ENCODE measurements at regions not wholly inside any gene's neighbourhood (a gene's known extent, or its start where the extent isn't known, plus 50 kb on each side); places are given as distances from the start of the nearest gene placed in this dataset.

DNA sequence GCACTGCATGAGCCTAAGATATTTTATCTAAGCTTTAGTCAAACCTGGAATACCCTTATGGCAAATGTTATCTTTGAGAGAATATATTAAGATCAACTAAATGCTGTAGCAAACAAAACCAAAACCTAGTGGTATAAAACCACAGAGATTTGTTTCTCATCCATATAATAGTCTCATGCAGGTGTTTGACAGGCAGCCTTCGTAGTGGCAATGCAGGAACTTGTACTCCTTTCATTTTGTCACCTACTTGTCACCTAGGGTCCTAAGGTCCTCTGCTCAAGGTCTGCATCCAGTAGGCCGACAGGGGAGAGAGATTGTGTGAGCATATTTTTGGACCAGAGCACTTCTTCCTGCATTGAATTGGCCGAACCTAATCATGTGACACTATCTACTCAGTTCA, 352.6 kb downstream of the GPR37 start:
- DNase-seq, result no peak

DNA sequence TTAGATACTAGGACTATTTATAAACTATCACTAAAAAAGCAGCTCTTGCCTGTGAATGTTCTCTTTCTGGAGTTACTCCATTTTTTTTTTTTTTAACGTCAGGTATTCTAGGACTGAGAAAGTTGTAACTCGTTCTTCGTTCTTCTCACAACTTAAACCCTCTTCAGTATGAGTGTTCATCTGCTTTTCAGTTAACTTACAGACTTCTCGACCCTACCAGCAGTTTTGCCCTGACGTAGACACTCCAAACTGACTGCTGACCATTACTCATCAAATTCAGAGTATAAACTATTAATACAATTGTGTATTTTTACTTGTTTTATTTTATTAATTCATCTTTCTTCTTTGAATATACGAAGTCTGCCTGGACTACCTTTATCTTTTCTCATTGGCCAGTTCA, 353.1 kb downstream of the GPR37 start:
- no peak for DNase-seq

DNA sequence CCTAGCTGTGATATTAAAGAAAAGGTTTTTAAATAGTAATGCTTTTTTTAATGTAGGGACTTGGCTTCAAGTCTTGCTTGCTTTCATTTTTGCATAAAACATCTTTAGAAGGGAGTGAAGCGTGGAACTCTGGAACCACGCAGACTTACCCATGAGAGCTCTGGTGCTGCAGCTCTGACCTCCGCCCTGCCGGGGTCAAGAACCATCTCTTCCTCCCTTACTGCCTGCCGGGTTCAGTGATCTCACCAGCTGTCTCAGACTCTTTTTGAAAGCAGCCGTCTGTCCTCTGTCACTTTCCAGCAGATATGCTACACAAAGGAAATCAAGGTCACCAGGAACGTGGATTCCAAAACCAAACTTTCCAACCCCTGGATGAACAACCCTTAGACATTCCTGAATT, 353.8 kb downstream of the GPR37 start:
- no peak for DNase-seq

DNA sequence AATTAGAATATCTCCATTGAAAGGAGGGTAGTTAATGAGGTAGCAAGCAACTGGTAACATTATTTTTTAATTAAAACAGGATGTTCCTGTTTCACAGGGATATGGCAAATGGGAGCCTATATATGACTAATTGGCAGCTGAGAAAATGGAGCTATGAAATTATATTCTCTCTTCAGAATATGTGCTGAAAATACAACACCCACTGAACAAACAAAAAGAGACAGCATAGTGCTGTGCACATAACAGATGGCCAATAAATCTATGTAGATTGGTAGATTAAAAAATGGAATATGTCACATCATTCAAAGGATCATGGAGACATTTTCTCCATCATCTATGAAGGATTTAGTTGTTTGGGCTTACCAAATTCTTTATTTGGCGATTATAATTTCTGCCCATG, 362.0 kb downstream of the GPR37 start:
- no peak for DNase-seq

DNA sequence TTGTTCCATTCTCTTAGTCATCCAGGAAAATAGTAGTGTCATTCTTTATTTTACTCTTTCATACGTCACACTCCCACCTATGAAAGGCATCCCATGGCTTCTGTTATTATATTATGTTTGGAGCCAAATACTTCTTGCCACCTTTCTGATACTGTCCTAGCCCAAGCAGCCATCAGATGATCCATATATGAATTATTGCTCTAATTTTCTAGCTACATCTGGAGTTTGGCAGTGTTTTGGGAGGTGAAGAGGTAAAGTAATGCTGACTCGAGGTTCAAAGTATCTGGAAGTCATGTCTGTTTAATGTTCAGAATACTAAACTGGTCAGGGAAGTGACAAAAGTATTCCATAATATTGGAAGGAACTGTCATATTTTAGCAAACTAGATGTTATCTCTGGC, 362.5 kb downstream of the GPR37 start:
- no peak for DNase-seq

DNA sequence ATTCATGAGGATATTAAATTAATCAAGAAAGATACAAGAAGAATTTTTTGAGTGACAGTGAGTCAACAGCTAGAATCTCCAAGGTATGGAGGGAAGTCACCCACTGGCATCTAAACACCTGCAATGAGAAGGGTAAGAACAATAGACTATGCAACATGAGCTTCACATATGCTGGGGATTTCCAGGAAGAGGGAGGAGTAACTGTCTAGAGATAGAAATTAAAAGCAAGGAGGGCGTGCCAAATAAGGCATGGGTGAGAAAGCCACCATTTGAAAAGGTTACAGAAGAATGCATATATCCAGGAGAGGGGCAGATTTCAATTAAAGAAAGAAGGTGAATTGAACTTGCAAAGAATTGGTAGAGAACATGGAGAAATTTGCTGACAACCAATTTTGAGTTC, 365.7 kb downstream of the GPR37 start:
- DNase-seq, result no peak

DNA sequence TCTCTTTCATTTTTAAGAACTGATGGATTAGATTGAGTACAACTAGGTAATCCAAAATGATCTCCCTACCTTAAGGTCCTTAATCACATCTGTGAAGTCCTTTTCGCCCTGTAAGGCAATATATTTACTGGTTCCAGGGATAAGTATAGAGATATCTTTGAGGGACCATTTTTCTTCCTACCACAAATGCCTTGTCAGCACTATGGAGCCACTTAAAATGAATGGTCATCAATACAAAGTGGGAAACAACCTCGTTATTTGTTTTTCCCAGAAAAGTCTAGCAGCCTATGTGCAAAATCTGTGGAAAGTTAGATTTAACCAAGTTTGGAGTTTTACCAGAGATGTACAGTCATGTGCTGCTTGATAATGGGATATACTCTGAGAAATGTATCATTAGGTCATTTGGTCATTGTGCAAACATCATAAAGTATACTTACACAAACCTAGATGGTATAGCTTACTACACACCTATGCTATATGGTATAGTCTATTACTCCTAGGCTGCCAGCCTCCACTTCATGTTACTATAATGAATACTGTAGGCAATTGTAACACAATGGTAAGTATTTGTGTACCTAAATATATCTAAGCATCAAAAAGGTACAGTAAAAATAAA, 366.2 kb upstream of the TMEM229A start:
- DNase-seq, result no peak

DNA sequence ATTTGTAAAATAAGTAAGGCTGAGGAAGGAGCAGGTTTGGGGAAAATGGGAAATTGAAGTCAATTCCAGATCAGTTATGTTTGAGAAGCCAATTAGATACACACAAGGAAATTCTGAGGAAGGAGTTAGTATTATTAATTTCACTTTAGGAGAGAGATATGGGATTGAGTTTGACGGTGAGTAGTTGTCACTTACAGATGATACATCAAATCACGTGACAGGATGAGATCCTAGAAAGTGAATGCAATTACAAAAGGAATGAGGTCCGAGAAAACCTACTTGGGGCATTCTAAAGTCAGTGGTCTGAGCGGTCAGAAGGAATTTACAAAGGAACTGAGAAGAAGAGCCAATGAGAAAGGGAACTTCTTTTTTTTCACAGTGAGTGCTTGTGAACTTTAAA, 364.3 kb upstream of the TMEM229A start:
- no peak for DNase-seq

DNA sequence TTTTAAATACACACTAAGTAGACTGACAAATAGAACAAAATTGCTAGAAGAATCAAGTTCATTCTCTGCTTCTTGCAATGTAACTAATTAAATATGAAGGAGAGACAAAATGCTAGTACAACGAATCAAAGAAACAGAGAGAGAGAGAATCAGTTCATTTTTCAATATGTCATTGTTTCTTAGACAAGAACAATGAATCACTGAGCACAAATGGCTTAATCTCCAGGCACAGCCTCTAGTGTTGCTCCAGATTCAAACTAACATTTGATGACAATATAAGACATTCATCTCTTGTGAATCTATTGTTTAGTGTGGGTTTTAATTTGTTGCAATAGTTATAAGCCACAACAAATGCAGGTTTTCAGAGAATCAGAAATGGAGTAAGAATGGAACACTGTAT, 357.4 kb upstream of the TMEM229A start:
- no peak for DNase-seq

DNA sequence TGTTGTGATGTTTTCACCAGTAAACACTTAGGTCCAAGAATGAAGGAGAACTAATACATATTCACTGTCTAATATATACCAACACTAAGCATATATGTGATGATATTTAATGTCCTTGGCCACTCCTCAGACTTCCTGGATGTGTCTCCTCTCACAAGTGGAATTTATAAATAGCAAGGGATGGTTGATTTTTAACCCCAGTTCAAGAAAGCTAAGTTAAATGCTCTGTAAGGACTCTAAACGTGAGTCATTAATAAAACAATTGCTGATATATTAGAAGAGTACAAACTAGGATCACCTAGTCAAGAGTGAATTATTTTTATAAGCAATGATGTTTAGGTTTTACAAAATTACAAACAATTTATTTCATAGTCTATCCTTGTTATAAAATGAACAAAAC, 355.9 kb upstream of the TMEM229A start:
- no peak for DNase-seq

DNA sequence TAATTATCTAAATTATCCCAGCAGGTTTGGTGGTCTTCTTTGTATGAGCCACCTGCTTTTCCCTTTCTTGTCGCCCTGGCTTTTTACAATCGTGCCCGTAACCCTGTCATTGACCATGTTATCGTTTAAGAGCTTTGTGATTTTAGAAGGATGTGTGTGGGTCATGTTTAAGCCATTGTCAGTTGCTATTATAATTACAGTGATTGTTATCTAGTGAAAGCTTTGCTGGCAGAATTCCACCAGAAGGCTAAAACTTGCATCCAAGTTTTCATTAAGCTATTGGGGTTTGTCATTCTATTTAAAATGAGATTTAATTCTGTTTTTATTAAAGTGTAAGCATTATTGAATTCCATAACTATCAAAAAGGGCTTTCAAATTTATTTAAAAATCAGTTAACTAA, 354.2 kb upstream of the TMEM229A start:
- no peak for DNase-seq

DNA sequence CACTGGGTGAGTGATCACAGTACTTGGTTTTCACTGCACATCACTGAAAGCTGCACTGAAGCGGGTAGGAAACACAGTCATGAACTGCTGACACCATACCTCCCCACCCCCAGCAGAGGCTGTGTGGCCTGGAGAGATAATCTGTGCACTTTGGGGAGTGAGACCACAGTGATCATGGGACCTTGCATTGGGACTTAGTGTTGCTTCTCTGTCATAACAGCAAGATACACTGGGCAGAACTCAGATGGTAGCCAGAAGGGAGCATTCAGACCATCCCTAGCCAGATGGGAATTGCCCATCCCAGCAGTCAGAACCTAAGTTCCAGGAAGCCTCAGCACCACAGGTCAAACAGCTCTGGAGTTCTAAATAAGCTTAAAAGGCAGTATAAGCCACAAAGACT, 346.4 kb upstream of the TMEM229A start:
- DNase-seq, result no peak

DNA sequence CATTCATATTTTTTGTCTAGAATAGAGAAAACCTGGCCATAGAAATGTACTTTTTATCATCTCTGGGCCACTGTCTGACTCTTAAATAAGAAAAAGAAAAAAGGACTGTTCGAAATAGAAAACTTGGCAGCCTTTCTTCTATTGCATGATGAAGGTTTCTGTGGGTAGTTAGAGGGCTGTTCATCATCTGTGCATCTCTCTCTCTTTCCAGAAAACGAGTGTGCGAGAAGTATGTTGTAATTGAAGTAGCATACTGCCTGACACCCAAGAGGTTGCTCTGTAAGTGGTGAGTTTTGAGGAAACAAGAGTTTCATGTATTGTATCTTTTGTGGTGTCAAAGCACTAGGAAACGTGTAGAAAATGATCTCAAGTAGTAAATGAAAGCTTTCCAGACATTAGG, 343.2 kb upstream of the TMEM229A start:
- DNase-seq, result no peak

DNA sequence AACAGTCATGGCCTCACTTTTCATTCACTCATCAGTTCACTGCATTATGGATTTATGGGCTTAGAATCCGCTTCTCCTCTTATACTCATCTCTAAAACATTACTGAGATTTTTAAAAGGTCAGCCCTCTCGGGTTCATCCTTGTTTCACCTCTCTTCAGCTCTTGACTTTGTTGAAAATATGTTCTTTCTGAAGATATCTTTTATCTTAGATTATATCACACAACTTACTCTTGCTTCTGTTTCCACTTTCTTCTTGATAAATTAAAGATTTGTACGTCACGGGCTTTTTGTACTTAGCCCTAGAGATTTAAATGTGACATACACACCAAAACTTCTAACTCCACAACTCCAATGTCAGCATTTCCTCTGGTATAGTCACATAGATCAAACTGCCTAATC, 342.5 kb upstream of the TMEM229A start:
- DNase-seq, result no peak

DNA sequence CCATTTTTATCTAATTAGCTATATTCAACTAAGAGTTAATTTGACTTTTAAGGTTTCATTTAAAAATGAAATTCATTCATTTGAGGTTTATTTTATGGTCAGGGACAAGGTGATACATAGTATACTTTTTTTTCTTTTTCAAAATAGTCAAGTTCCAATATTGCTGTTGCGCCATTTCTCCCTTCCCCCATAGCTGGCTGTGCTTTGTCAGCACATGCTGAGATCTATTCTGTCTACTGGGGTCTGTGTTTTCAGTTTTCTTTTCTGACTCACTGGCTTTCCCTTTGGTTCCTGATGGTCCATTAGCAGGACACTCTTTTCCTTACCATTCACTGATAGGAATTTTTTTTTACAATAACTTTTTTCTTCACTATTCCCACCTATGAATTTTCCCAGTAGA, 336.4 kb upstream of the TMEM229A start:
- DNase-seq, result no peak

DNA sequence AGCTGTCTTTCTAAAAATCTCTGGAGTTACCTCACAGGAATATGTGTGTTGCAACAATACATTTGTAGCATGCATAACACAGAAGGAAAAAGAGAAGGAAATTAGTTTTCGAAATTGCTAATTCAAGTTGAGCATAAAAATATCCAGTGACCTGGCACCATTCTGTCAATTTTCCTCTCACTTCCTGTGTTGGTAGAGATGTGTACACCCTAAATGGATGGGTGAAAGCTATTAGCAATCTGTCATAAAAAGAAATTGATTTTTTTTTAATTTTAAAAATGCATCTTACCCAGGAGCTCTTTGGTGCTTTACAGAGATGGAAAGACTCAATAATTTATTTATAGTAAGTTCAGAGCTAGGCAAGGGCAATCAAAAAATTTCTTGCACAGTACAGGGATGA, 333.3 kb upstream of the TMEM229A start:
- DNase-seq, result no peak

DNA sequence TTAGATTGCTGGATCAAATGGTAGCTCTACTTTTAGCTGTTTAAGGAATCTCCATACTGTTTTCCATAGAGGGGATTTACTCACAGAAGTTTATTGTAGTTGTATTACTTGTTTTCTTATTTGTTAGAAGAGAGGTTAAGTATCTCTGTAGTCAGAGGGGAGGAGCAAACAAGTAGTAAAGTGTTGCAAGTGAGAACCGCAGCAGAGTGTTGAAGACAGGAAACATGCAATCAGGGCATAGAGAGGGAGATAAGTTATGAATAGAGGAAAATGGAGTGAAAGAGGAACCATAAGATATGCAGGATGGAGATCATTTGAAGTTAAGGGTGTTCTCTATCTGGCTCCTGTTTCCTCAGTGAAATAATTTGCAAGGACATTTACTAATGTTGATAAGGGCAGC, 331.4 kb upstream of the TMEM229A start:
- DNase-seq, result no peak

DNA sequence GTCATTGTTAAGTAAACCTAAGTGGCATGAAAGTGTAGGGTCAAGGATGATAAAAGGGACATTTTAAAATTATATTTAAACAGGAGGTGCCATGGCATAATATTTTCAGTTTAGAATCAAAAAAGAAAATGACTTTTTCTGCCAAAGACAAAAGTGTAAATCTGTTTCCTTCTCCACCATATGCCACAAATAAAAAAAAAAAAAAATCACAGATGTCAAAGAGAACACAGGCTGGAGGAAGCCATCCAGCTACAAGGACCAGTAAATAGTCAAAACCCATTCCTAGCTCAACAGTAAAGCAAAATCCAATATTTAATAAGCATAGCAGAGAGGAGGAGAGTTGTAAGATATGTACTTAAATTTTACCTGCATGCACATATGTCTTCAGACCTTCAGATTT, 321.3 kb upstream of the TMEM229A start:
- DNase-seq, result no peak

DNA sequence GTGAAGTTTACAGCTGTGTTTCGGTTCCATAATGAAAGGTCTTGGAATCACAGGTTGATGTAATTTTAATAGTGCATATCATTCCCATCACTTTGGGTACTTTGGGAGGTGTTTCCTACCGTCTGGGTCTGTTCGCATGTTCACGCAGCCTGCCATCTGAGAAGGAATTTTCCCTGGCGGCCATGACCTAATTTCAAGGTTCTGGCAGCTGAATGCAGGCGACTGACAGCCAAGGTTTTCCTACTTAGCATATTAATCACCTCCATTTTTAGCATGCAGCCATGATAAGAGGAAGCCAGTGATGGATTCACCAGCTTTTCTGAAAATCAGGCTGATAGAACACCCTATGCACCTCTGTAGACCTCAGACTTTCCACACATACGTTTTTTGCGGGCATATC, 319.1 kb upstream of the TMEM229A start:
- no peak for DNase-seq

DNA sequence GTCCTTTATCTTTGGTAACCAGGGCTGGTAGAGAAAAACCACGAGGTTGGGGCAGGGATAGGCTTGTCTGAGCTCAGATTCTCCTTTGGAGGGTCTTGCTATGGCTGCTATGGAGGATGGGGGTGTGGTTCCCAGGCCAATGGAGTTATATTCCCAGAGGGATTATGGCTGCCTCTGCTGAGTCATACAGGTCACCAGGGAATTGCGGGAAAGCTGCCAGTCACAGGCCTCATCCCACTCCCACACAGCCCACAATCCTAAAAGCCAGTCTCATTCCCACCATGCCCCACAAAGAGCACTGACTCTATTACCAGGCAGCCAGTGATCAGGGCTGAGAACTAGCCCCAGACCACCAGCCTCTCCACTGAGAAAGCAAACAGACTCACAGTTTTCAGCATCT, 316.6 kb upstream of the TMEM229A start:
- DNase-seq, result peak; percentile 14

DNA sequence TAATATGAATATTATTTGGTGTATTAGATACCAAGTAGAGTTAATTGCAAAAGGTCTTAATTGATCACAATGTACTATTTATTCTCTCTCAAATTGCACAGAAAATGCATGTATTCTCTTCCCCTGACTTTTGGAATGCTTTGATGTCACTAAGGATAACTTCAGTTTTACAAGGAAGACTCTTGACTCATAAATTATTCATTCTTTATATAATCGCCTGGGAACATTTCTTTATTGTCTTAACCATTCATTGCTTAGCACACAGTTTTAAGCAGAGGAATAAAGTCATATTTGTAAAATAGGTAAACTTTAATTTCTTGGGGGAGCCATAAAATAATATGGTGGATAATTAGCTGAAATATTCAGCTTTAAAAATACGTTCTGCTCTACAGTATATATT, 306.0 kb upstream of the TMEM229A start:
- no peak for DNase-seq

DNA sequence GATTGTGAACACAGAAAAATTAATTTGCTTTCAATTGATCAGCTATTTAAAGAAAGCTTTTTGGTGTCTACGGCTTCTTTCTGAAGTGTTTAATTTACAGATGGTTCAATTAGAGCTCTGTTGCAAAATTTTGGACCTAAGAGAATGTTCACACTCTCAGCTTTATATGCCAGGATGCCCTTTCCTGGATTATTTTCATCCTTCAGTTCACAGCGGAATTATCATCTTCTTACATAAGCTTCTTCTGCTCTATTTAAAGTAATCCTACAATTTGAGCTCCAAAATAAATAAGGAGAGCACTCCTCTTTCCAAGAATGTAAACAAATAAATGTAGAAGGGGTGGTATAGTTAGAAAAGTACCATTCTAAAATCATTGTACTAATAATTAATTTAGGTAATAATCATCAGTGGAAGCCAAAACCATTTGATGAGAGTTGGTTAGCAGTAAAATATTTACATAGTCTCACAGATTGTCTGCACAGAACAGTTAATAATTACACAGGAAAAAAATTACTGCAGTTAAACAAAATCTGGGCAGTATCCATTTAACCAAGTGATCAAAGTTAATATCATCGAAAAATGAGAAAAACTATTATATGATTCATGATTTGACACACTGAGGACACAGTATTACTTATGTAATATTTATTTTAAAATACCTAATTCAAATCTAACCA, 298.0 kb upstream of the TMEM229A start:
- DNase-seq, result no peak

DNA sequence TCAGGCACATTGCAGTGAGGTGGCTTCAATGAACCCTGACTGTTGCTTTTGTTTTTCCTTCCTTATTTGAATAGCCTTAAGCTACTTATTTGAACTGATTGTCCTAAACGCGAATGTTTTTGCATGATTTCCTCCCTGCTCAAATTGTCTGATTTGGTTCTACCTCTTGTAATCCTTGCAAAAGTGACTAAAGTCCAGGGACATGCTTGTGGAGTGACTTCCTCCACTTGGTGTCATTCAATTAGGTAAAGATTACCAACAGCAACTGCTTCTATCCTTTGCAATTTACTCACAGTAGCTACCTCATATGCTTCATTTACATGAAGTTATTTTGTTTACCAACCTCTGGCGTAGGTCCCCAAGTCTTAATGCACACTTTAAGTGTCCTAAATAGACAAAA, 295.9 kb upstream of the TMEM229A start:
- no peak for DNase-seq

DNA sequence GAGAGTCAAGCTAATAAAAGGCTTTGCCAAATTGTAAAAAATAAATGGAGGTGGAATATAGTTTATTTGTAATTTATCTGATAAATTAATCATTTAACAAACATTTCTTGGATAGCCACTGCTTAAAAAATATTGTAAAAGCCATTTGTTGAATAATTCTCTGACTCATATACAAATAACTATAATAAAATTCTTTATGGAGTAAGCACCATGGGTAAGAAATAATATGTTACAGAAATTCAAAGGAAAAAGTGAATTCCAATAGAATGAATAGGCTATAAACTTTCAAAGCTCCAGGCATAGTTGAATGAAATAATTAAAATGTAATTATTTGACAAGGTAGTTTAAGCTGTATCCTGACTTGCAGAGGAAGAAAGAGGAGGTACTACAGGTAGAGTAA, 291.4 kb upstream of the TMEM229A start:
- DNase-seq, result no peak

DNA sequence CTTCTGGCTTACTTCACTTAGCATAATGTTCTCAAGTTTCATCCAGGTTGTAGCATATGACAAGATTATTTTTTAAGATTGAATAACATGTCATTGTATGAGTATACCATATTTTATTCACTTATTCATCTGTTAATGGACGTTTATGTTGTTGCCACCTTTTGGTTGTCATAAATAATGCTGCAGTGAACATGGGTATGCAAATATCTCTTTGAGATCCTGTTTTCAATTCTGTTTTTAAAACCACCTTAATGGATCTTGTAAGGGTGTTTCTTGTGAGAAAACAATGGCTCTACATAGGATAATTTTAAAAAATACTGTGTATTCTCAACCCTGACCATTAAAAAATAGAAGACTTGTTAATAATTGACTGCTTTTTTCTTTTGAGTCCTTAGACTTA, 290.7 kb upstream of the TMEM229A start:
- no peak for DNase-seq
